HL-60 (cell line): ENCODE measurements at regions not wholly inside any gene's neighbourhood (a gene's known extent, or its start where the extent isn't known, plus 50 kb on each side); places are given as distances from the start of the nearest gene placed in this dataset.

Experiments used
- CTCF ChIP-seq: IDR thresholded peaks from one replicate; pipeline ENCODE4 v1.5.1; 2011; ENCODE audit warnings: low read length, control low read depth, inconsistent platforms; ENCODE audit not compliant: insufficient read depth
- GABPA ChIP-seq: IDR thresholded peaks from 2 replicates; pipeline ENCODE4 v1.6.1; 2012; ENCODE audit warnings: low read depth
- POLR2AphosphoS5 ChIP-seq: IDR thresholded peaks from 2 replicates; pipeline ENCODE4 v1.6.1; 2012; ENCODE audit warnings: low read depth
- REST ChIP-seq: IDR thresholded peaks from 2 replicates; pipeline ENCODE4 v1.6.1; 2012; ENCODE audit warnings: low read depth; ENCODE audit not compliant: insufficient replicate concordance

- no peak for TF ChIP-seq CTCF
- no peak for TF ChIP-seq REST
- TF ChIP-seq POLR2AphosphoS5: no peak
- no peak for TF ChIP-seq GABPA
Measured at GRCh38 chr12:105445249-105445648, 114.8 kb downstream of the C12orf75 start.
